ENCODE measurements at regions not wholly inside any gene's neighbourhood (a gene's known extent, or its start where the extent isn't known, plus 50 kb on each side); places are given as distances from the start of the nearest gene placed in this dataset.

DNA sequence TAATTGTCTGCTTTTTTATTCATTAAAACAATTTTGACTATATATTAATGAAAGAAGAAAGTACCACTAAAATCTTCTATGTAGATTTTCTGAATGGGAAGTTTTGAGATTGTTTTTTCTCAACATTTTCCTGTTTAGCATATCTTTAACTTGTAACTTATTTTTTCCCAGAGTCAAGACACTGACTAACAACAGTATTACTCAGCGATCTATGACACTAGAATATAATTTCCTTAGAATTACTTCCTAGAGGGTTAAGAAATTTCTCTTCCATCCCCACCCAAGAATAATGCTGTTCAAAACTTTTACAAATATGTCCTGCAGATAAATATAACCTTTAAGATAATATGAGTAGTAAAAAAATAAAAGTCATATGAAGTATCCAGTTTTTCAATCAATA is 218.2 kb upstream of the NR5A2 start:
- TF ChIP-seq, protein P1, sequence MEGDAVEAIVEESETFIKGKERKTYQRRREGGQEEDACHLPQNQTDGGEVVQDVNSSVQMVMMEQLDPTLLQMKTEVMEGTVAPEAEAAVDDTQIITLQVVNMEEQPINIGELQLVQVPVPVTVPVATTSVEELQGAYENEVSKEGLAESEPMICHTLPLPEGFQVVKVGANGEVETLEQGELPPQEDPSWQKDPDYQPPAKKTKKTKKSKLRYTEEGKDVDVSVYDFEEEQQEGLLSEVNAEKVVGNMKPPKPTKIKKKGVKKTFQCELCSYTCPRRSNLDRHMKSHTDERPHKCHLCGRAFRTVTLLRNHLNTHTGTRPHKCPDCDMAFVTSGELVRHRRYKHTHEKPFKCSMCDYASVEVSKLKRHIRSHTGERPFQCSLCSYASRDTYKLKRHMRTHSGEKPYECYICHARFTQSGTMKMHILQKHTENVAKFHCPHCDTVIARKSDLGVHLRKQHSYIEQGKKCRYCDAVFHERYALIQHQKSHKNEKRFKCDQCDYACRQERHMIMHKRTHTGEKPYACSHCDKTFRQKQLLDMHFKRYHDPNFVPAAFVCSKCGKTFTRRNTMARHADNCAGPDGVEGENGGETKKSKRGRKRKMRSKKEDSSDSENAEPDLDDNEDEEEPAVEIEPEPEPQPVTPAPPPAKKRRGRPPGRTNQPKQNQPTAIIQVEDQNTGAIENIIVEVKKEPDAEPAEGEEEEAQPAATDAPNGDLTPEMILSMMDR (IDR thresholded peaks at IDR 0.05): no peak
- H3K4me1 Mint-ChIP-seq (ENCODE audit: unreplicated experiment): peaks cover 20% of the 10 kb centered on the region
- H3K36me3 Mint-ChIP-seq (ENCODE audit: unreplicated experiment): no peaks in the 10 kb centered on the region
- no peak overlapping the region for H3K27ac Mint-ChIP-seq (ENCODE audit: unreplicated experiment)
- H3K27me3 Mint-ChIP-seq (ENCODE audit: unreplicated experiment): no peaks in the 10 kb centered on the region
- H3K9me3 Mint-ChIP-seq (ENCODE audit: unreplicated experiment): no peaks in the 10 kb centered on the region
- no peak overlapping the region for H3K4me3 Mint-ChIP-seq (ENCODE audit: unreplicated experiment)
- no peak for DNase-seq (ENCODE audit: extremely low spot score, unreplicated experiment)

DNA sequence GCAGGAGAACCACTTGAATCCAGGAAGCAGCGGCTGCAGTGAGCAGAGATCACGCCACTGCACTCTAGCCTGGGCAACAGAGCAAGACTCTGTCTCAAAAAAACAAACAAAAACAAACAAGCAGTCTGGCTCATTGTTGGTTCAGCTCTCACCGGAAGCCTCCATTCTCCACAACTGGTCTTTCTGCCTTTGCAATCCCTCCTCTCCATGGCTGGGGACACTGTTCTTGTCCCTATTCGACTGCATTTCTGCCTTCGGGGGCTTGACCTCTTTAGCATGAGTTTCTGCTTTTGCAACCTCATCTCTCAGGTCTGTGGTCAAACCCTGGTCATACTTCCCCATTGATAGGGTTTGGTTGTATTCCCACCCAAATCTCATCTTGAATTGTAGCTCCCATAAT is 216.3 kb upstream of the NR5A2 start:
- H3K36me3 Mint-ChIP-seq (ENCODE audit: unreplicated experiment): no peaks in the 10 kb centered on the region
- H3K4me1 Mint-ChIP-seq (ENCODE audit: unreplicated experiment): peaks cover 15% of the 10 kb centered on the region
- H3K4me3 Mint-ChIP-seq (ENCODE audit: unreplicated experiment): no peak overlapping the region
- no peak for DNase-seq (ENCODE audit: extremely low spot score, unreplicated experiment)
- peaks cover 4% of the 10 kb centered on the region for H3K9me3 Mint-ChIP-seq (ENCODE audit: unreplicated experiment)
- TF ChIP-seq, protein P1 (IDR thresholded peaks at IDR 0.05): no peak
- no peaks in the 10 kb centered on the region for H3K27me3 Mint-ChIP-seq (ENCODE audit: unreplicated experiment)
- no peak overlapping the region for H3K27ac Mint-ChIP-seq (ENCODE audit: unreplicated experiment)

DNA sequence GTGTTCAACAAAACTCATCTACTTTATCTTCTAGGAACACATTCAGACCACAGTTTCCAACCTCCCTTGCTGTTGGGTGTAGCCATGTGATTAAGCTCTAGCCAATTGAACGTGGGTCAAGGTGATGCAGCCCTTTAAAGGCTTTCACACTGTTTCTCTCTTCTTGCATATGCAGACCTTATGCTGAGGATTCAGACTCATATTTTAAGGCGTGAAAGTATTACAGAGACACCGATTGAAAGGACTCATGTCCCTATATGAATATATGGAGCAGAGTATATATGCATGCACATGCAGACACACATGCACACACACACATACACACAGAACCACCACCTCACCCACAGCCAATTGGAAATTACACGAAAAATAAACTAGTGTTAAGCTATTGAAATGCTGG is 214.3 kb upstream of the NR5A2 start:
- H3K36me3 Mint-ChIP-seq (ENCODE audit: unreplicated experiment): no peaks in the 10 kb centered on the region
- H3K27ac Mint-ChIP-seq (ENCODE audit: unreplicated experiment): no peak overlapping the region
- H3K4me1 Mint-ChIP-seq (ENCODE audit: unreplicated experiment): peaks cover 17% of the 10 kb centered on the region
- TF ChIP-seq, protein P1 (IDR thresholded peaks at IDR 0.05): no peak
- H3K4me3 Mint-ChIP-seq (ENCODE audit: unreplicated experiment): no peak overlapping the region
- DNase-seq (ENCODE audit: extremely low spot score, unreplicated experiment): no peak
- no peaks in the 10 kb centered on the region for H3K27me3 Mint-ChIP-seq (ENCODE audit: unreplicated experiment)
- H3K9me3 Mint-ChIP-seq (ENCODE audit: unreplicated experiment): peaks cover 4% of the 10 kb centered on the region

DNA sequence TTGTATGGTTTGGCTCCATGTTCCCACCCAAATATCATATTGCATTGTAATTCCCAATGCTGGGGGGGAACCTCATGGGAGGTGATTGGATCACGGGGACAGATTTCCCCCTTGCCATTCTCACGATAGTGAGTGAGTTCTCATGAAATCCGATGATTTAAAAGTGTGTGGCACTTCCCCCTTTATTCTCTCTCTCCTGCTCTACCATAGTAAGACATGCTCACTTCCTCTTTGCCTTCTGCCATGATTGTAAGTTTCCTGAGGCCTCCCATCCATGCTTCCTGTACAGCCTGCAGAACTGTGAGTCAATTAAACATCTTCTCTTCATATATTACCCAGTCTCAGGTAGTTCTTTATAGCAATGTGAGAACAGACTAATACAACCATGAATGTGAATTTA is 211.6 kb upstream of the NR5A2 start:
- TF ChIP-seq, protein P1 (IDR thresholded peaks at IDR 0.05): no peak
- no peak for DNase-seq (ENCODE audit: extremely low spot score, unreplicated experiment)
- H3K27ac Mint-ChIP-seq (ENCODE audit: unreplicated experiment): no peak overlapping the region
- peaks cover 4% of the 10 kb centered on the region for H3K9me3 Mint-ChIP-seq (ENCODE audit: unreplicated experiment)
- no peaks in the 10 kb centered on the region for H3K27me3 Mint-ChIP-seq (ENCODE audit: unreplicated experiment)
- no peaks in the 10 kb centered on the region for H3K36me3 Mint-ChIP-seq (ENCODE audit: unreplicated experiment)
- H3K4me1 Mint-ChIP-seq (ENCODE audit: unreplicated experiment): peaks cover 11% of the 10 kb centered on the region
- H3K4me3 Mint-ChIP-seq (ENCODE audit: unreplicated experiment): no peak overlapping the region

DNA sequence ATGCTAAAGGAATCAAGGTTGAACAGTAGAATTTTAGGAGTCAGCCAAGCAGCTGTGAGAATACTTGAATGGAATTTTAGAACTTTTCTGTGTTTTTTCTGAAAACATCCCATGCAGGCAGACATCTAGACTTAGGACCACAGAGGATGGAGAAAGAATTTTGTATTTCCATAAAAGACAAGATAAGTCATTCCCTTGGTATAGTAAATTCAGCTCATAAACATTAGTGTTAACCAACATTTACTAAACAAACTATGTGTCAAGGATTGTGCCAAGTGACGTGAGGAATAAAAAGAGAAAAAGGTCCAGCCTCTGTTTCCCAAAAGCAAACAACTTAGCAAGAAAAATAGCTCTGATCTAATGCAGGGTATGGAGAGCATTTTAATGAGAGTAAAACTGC is 210.2 kb upstream of the NR5A2 start:
- peaks cover 4% of the 10 kb centered on the region for H3K9me3 Mint-ChIP-seq (ENCODE audit: unreplicated experiment)
- TF ChIP-seq, protein P1 (IDR thresholded peaks at IDR 0.05): no peak

More for the DNA sequence above, 210.2 kb upstream of the NR5A2 start:
- peaks cover 11% of the 10 kb centered on the region for H3K4me1 Mint-ChIP-seq (ENCODE audit: unreplicated experiment)
- H3K36me3 Mint-ChIP-seq (ENCODE audit: unreplicated experiment): no peaks in the 10 kb centered on the region
- H3K27ac Mint-ChIP-seq (ENCODE audit: unreplicated experiment): no peak overlapping the region
- DNase-seq (ENCODE audit: extremely low spot score, unreplicated experiment): no peak
- H3K27me3 Mint-ChIP-seq (ENCODE audit: unreplicated experiment): no peaks in the 10 kb centered on the region
- H3K4me3 Mint-ChIP-seq (ENCODE audit: unreplicated experiment): no peak overlapping the region
